GM13976 (cell line): ENCODE measurements at regions not wholly inside any gene's neighbourhood (a gene's known extent, or its start where the extent isn't known, plus 50 kb on each side); places are given as distances from the start of the nearest gene placed in this dataset.
"Not testable (repeated sequence)": the region's sequence is repeated elsewhere in the genome, so short reads cannot be mapped to it uniquely, and the experiment has no call there.

Experiments
- DNase-seq: peaks from one replicate; pipeline ENCODE4 v3.0.0; 2012; ENCODE audit warnings: low spot score
- CTCF ChIP-seq: IDR thresholded peaks from 2 replicates; pipeline ENCODE4 v1.5.1; 2012; ENCODE audit warnings: borderline replicate concordance, mild to moderate bottlenecking; ENCODE audit not compliant: insufficient read depth; ENCODE audit errors: extremely low read depth, missing control alignments, control extremely low read depth
- in situ Hi-C: fragments of 300-500 bp; cut with MboI; formaldehyde crosslinking; loops from one replicate; pipeline ENCODE4 v1.12.0; 2022; ENCODE audit warnings: low sequenced_read_pairs, mixed read lengths, inconsistent platforms; ENCODE audit not compliant: unreplicated experiment

DNA sequence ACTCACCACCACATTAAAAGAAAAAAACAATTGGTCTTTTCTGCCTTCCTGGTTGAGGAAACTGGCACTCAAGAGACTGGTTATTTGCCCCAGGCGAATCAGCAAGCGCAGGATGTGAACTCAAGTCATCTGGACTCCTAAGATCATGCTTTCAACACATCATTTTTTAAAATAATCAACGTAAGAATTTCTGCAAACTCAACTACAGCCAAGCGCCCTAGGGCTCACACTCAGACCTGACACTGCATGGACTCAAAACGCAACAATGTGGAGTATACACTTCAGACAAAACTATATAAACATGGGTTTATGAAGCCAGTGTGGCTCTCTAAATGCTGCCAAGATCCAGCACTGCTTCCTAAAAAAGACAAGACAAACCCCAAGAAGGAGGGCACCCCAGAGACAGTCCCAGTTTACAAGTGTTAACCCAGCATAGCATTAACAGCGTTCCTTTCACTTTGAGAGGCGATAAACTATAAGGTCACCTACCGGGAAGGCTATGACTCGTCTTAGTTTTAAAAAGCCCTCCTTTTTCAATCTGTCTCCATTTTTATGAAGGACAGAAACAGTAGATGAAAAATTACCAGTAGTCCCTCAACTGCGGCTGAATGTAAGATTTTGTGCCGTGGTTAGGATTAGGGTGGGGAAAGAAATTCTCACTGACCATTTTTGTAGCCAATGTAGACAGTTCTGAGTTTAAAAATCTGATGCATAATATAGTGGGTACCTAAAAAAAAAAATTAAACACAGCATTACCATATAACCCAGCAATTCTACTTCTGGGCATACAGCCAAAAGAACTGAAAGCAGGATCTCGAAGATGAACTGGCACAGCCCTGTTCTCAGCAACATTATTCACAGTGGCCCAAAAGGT, 54.8 kb downstream of the SIPA1L2 start:
- DNase-seq, result no peak
- in situ Hi-C loops, result no loop called here
- no peak for TF ChIP-seq CTCF

DNA sequence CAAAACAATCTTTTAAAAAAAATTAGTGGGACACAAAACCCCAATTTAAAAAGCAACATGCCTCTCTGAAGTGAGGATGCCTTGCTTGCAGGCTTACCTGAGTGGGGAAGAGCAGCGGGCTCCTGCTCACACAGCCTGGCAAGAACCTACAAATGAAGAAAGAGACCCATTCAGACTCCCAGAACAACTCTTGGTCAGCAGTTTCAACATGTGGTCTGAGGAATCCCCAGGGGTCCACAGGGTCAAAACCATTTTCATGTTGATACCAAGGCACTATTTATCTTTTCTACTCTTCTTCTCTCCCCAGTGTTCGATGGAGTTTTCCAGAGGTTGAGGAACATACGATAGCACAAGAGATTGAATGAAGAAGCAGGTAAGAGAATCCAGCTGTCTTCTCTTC, 55.9 kb downstream of the SIPA1L2 start:
- TF ChIP-seq CTCF, result no peak
- in situ Hi-C loops, result no loop called here
- no peak for DNase-seq

- in situ Hi-C loops, result no loop called here
- DNase-seq, result no peak
- no peak for TF ChIP-seq CTCF
Observed at GRCh38 chr1:232571523-232571922, 58.4 kb downstream of the SIPA1L2 start.

DNA sequence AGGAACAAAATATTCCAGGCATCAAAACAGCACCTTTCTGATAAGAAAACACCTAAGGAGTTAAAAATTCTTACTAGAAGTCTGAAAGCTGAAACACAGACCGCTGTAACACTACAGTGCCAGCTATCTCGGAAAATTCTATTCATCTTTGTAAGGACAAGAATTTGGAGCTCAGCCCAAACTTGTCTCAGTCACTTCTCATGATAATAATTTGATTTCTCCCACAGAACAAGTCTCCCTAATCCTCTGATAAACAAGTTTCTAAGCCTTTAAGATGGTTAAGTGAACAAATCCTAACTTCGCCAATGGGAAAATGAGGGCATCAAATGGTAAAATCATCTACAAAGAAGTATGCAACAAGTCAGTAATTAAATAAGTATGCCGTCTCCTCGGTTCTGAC, 59.9 kb downstream of the SIPA1L2 start:
- no peak for DNase-seq
- TF ChIP-seq CTCF, result no peak
- in situ Hi-C loops, result no loop called here

DNA sequence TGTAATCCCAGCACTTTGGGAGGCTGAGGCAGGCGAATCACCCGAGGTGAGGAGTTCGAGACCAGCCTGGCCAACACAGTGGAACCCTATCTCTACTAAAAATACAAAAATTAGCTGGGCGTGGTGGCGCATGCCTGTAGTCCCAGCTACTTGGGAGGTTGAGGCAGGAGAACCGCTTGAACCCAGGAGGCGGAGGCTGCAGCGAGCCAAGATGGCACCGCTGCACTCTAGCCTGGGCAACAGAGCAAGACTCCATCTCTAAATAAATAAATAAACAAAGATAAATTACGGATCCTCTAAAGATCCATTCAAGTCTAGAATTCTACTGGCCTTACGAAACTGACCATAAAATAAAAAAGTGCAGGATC, 60.4 kb downstream of the SIPA1L2 start:
- not testable (repeated sequence) for DNase-seq

GRCh38 chr1:232568906-232569553, 60.9 kb downstream of the SIPA1L2 start:
- DNase-seq, result no peak
- TF ChIP-seq CTCF, result no peak
- in situ Hi-C loops, result no loop called here

More for the DNA sequence above, 60.4 kb downstream of the SIPA1L2 start:
- in situ Hi-C loops, result not testable (repeated sequence)

- no peak for TF ChIP-seq CTCF
- no peak for DNase-seq
- in situ Hi-C loops, result no loop called here
Observed at GRCh38 chr1:232568331-232568852, 61.5 kb downstream of the SIPA1L2 start.
